OCI-LY7 (cell line): ENCODE measurements at regions not wholly inside any gene's neighbourhood (a gene's known extent, or its start where the extent isn't known, plus 50 kb on each side); places are given as distances from the start of the nearest gene placed in this dataset.

Experiments used
- BruUV-seq: library from RNA; stranded (reverse); fragments of 400-500 nt; replicated peaks from 2 replicates; lab custom pipeline; 2021; lab: Mats Ljungman, UMichigan
- CTCF ChIA-PET: fragments of 300-600 bp; sonication (Branson Sonifier 250); formaldehyde crosslinking; loops from one replicate; lab custom pipeline; 2022; ENCODE audit warnings: antibody characterized with exemption; ENCODE audit not compliant: unreplicated experiment; lab: Charles Lee
- POLR2A ChIA-PET: fragments of 300-600 bp; sonication (Branson Sonifier 250); formaldehyde crosslinking; loops from one replicate; lab custom pipeline; 2022; ENCODE audit warnings: antibody characterized with exemption; lab: Charles Lee
- DNase-seq: peaks from one replicate; pipeline ENCODE4 v3.0.0-alpha.2; 2015; ENCODE audit warnings: low spot score
- H2AFZ ChIP-seq: fragments of 200-600 bp; sonication (generic), shearing (Covaris generic); 2 replicates; pipeline ENCODE4 v1.6.1; 2014; ENCODE audit warnings: mild to moderate bottlenecking, antibody characterized with exemption, low read length, moderate library complexity
- H3K27ac ChIP-seq: fragments of 200-600 bp; sonication (generic); 2 replicates; pipeline ENCODE4 v1.5.1; 2014; ENCODE audit warnings: mixed run types, low read depth, mild to moderate bottlenecking, moderate library complexity, low read length, inconsistent platforms; ENCODE audit not compliant: poor library complexity, severe bottlenecking
- H3K36me3 ChIP-seq: fragments of 200-600 bp; sonication (generic); 2 replicates; pipeline ENCODE4 v1.6.1; 2014; ENCODE audit warnings: mild to moderate bottlenecking, antibody characterized with exemption, low read length, moderate library complexity, mixed read lengths; ENCODE audit not compliant: insufficient read depth
- H3K4me1 ChIP-seq: fragments of 200-600 bp; sonication (generic); 2 replicates; pipeline ENCODE4 v1.5.1; 2014; ENCODE audit warnings: mild to moderate bottlenecking, low read length; ENCODE audit not compliant: insufficient read depth, poor library complexity, severe bottlenecking
- H3K4me2 ChIP-seq: fragments of 200-600 bp; sonication (generic); 2 replicates; pipeline ENCODE4 v1.6.1; 2014; ENCODE audit warnings: mild to moderate bottlenecking, low read length
- H3K4me3 ChIP-seq: fragments of 200-600 bp; sonication (generic); 2 replicates; pipeline ENCODE4 v1.5.1; 2014; ENCODE audit warnings: mild to moderate bottlenecking, low read depth, low read length; ENCODE audit not compliant: poor library complexity, severe bottlenecking
- H3K79me2 ChIP-seq: fragments of 200-600 bp; sonication (generic); 2 replicates; pipeline ENCODE4 v1.6.1; 2016; ENCODE audit warnings: low read depth, mild to moderate bottlenecking, low read length, moderate library complexity, mixed read lengths; ENCODE audit not compliant: insufficient read depth
- H3K9me2 ChIP-seq: fragments of 200-600 bp; sonication (generic); 2 replicates; pipeline ENCODE4 v1.6.1; 2016; ENCODE audit warnings: mild to moderate bottlenecking, low read length, mixed read lengths; ENCODE audit not compliant: insufficient read depth
- H3K9me3 ChIP-seq: fragments of 200-600 bp; sonication (generic); 2 replicates; pipeline ENCODE4 v1.6.1; 2014; ENCODE audit warnings: mild to moderate bottlenecking, mixed run types, low read length, mixed read lengths
- H4K20me1 ChIP-seq: fragments of 200-600 bp; sonication (generic); 2 replicates; pipeline ENCODE4 v1.6.1; 2014; ENCODE audit warnings: mild to moderate bottlenecking, antibody characterized with exemption, low read length, moderate library complexity, mixed read lengths; ENCODE audit not compliant: insufficient read depth
- CTCF ChIP-seq: fragments of 200-600 bp; sonication (generic); conservative IDR thresholded peaks from 2 replicates; pipeline ENCODE4 v1.5.1; 2014; ENCODE audit warnings: mild to moderate bottlenecking, antibody characterized with exemption, low read length, moderate library complexity, mixed read lengths
- EZH2phosphoT487 ChIP-seq: fragments of 200-600 bp; sonication (generic); IDR thresholded peaks from 2 replicates; pipeline ENCODE4 v1.6.1; 2018; ENCODE audit warnings: low read depth, borderline replicate concordance, mild to moderate bottlenecking, mixed run types, antibody characterized with exemption, low read length, moderate library complexity, mixed read lengths
- intact Hi-C: fragments of 100-400 bp; cut with micrococcal nuclease; formaldehyde crosslinking; loops from one replicate; pipeline ENCODE4 v1.10.0; 2022; ENCODE audit not compliant: unreplicated experiment

- BruUV-seq = no TSS peak
- DNase-seq = no peak
- H3K9me3 ChIP-seq = no peaks in the 10 kb centered on the region
- H3K4me1 ChIP-seq = no peaks in the 10 kb centered on the region
- H3K4me3 ChIP-seq = no peak overlapping the region
- H3K27ac ChIP-seq = no peak overlapping the region
- no peaks in the 10 kb centered on the region for H4K20me1 ChIP-seq
- no peaks in the 10 kb centered on the region for H3K36me3 ChIP-seq
- intact Hi-C loops = no loop called here
- H3K9me2 ChIP-seq = no peaks in the 10 kb centered on the region
- POLR2A ChIA-PET = no interaction called here
- H3K79me2 ChIP-seq = no peaks in the 10 kb centered on the region
- CTCF ChIA-PET = interaction anchor here (0.6 kb wide), 1 partner anchor 8 kb away, joined by 3 read pairs; no protein-coding TSS in a partner anchor
- no peak overlapping the region for H3K4me2 ChIP-seq
- H2AFZ ChIP-seq = no peak overlapping the region
- TF ChIP-seq CTCF = no peak
- no peak for TF ChIP-seq EZH2phosphoT487
These were observed 63.9 kb upstream of the NLGN4X start for GRCh38 chrX:6292599-6292998.

DNA sequence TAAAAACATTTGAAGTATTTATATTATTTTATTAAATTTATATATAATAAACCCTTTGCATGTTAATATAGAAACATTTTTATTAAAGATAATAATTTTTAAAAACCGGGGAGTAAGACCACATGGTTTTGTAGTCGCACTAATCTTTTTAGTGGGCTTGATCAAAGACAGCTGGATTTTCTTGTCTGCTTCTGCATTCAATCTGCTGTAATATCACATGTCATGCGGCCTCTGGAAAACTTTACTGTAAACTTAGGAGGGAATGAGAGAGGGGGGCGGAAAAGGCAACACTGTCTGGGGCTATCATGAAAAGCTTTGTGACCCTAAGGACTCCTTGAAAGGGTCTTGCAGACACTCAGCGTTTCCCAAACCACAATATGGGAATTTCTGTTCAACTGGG lies 62.8 kb upstream of the NLGN4X start:
- no peak for DNase-seq
- Histone ChIP-seq H2AFZ (no peak overlapping the region), H4K20me1 (no peaks in the 10 kb centered on the region), H3K4me2 (no peak overlapping the region), H3K4me3 (no peak overlapping the region), H3K79me2 (no peaks in the 10 kb centered on the region), H3K36me3 (no peaks in the 10 kb centered on the region), H3K9me3 (no peaks in the 10 kb centered on the region), H3K27ac (no peak overlapping the region), H3K4me1 (no peaks in the 10 kb centered on the region), H3K9me2 (no peaks in the 10 kb centered on the region)
- no TSS peak for BruUV-seq
- intact Hi-C loops = no loop called here
- CTCF ChIA-PET = no interaction called here
- POLR2A ChIA-PET = no interaction called here
- TF ChIP-seq EZH2phosphoT487 (no peak), CTCF (no peak)

GRCh38 chrX:6283826-6284225 lies 55.2 kb upstream of the NLGN4X start:
- H3K9me2 ChIP-seq = no peaks in the 10 kb centered on the region
- BruUV-seq = no TSS peak
- H3K27ac ChIP-seq = no peak overlapping the region
- intact Hi-C loops = no loop called here
- no peak overlapping the region for H3K4me2 ChIP-seq
- DNase-seq = no peak
- CTCF ChIA-PET = no interaction called here
- H3K4me3 ChIP-seq = no peak overlapping the region
- POLR2A ChIA-PET = no interaction called here
- no peaks in the 10 kb centered on the region for H3K36me3 ChIP-seq
- no peaks in the 10 kb centered on the region for H3K79me2 ChIP-seq
- H2AFZ ChIP-seq = no peak overlapping the region
- H4K20me1 ChIP-seq = no peaks in the 10 kb centered on the region
- no peaks in the 10 kb centered on the region for H3K4me1 ChIP-seq
- H3K9me3 ChIP-seq = no peaks in the 10 kb centered on the region
- TF ChIP-seq CTCF (no peak), EZH2phosphoT487 (no peak)
